H1 (cell line): ENCODE measurements at regions not wholly inside any gene's neighbourhood (a gene's known extent, or its start where the extent isn't known, plus 50 kb on each side); places are given as distances from the start of the nearest gene placed in this dataset.

Experiments
- JUND ChIP-seq: IDR thresholded peaks from 2 replicates; pipeline ENCODE4 v1.6.1; 2011; ENCODE audit warnings: mild to moderate bottlenecking, improper control_type of control experiment, low read length
- SIX5 ChIP-seq: IDR thresholded peaks from 2 replicates; pipeline ENCODE4 v1.6.1; 2011; ENCODE audit warnings: mild to moderate bottlenecking, low read depth, low read length
- TF ChIP-seq, protein P1 (sequence below): IDR thresholded peaks from 2 replicates; pipeline ENCODE4 v1.6.1; 2012; ENCODE audit warnings: low read length, inconsistent platforms
- TF ChIP-seq, protein P2 (sequence below): IDR thresholded peaks from 2 replicates; pipeline ENCODE4 v1.6.1; 2012; ENCODE audit warnings: inconsistent platforms

DNA sequence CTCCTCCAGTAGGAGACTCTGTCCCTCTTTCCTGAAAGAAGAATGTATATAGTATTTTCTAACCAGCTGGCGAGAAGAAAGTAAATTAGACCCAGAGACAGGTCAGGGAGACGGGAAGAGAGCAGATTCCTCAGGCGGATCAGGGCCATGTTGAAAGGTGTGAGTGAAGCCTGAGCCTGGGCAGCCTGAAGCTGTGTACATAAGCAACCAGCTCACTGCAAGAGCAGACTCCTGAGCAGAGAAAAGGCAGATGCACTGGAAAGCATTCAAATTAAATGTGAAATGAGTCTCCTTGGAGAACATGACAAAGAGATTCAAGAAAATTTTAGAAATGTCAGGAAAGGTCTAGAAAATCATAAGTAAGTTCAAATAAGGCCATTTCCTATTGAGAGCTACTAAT lies 165.8 kb downstream of the GOLIM4 start (continued):
- TF ChIP-seq, protein P1, sequence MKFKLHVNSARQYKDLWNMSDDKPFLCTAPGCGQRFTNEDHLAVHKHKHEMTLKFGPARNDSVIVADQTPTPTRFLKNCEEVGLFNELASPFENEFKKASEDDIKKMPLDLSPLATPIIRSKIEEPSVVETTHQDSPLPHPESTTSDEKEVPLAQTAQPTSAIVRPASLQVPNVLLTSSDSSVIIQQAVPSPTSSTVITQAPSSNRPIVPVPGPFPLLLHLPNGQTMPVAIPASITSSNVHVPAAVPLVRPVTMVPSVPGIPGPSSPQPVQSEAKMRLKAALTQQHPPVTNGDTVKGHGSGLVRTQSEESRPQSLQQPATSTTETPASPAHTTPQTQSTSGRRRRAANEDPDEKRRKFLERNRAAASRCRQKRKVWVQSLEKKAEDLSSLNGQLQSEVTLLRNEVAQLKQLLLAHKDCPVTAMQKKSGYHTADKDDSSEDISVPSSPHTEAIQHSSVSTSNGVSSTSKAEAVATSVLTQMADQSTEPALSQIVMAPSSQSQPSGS = no peak
- TF ChIP-seq JUND (no peak), SIX5 (no peak)
- TF ChIP-seq, protein P2, sequence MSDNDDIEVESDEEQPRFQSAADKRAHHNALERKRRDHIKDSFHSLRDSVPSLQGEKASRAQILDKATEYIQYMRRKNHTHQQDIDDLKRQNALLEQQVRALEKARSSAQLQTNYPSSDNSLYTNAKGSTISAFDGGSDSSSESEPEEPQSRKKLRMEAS = no peak
